Gastrocnemius medialis (tissue), 4 donors: ENCODE measurements at regions not wholly inside any gene's neighbourhood (a gene's known extent, or its start where the extent isn't known, plus 50 kb on each side); places are given as distances from the start of the nearest gene placed in this dataset.

Source experiments
- CTCF ChIP-seq, 5 experiments: fragments of 450-650 bp in 3 of 5; fragments of 200-600 bp in 2 of 5; sonication (generic) in 2 of 5; IDR thresholded peaks in 4 of 5; conservative IDR thresholded peaks in 1 of 5; 1 replicate in 4 of 5; 2 replicates in 1 of 5; pipeline ENCODE4 v1.5.1; 2016 to 2019; ENCODE audit warnings: antibody characterized with exemption in 5 of 5, mild to moderate bottlenecking in 3 of 5, moderate library complexity in 3 of 5
- POLR2A ChIP-seq, 2 donors: fragments of 450-650 bp; IDR thresholded peaks; one replicate each; pipeline ENCODE4 v1.6.1; 2017; ENCODE audit warnings: antibody characterized with exemption in 2 of 2, mild to moderate bottlenecking in 2 of 2, moderate library complexity in 2 of 2

- TF ChIP-seq CTCF (IDR thresholded peaks at IDR 0.05 in 4 of 5, conservative IDR thresholded peaks at IDR 0.05 in 1 of 5) (no peak), POLR2A (IDR thresholded peaks at IDR 0.05) (no peak)
Observed at GRCh38 chr17:74055508-74056160, 147.8 kb upstream of the RPL38 start.
